H1 (cell line): ENCODE measurements at regions not wholly inside any gene's neighbourhood (a gene's known extent, or its start where the extent isn't known, plus 50 kb on each side); places are given as distances from the start of the nearest gene placed in this dataset.

Experiments used
- BCL11A ChIP-seq, 2 experiments: IDR thresholded peaks; one replicate each; pipeline ENCODE4 v1.6.1; 2011; ENCODE audit warnings: low read depth in 2 of 2, low read length in 2 of 2, mild to moderate bottlenecking in 2 of 2
- BRCA1 ChIP-seq: IDR thresholded peaks from 2 replicates; pipeline ENCODE4 v1.6.1; 2012; ENCODE audit warnings: low read depth, low read length, improper control_type of control experiment
- E2F6 ChIP-seq: IDR thresholded peaks from 2 replicates; pipeline ENCODE4 v1.6.1; 2012; ENCODE audit warnings: inconsistent platforms
- KDM1A ChIP-seq: fragments of 200-600, 300-600 bp; sonication (generic); IDR thresholded peaks from 2 replicates; pipeline ENCODE4 v1.7.1; 2016; ENCODE audit warnings: mild to moderate bottlenecking, low read length, borderline replicate concordance
- NRF1 ChIP-seq: IDR thresholded peaks from 2 replicates; pipeline ENCODE4 v1.6.1; 2011; ENCODE audit warnings: mild to moderate bottlenecking, low read depth, low read length, improper control_type of control experiment
- RNF2 ChIP-seq: fragments of 200-900, 300-1000 bp; sonication (generic); IDR thresholded peaks from 2 replicates; pipeline ENCODE4 v1.7.1; 2016; ENCODE audit warnings: borderline replicate concordance, low read depth, mild to moderate bottlenecking, antibody characterized with exemption, low read length; ENCODE audit not compliant: poor library complexity, severe bottlenecking; ENCODE audit errors: missing control alignments
- TAF1 ChIP-seq: IDR thresholded peaks from 2 replicates; pipeline ENCODE4 v1.6.1; 2011; ENCODE audit warnings: mild to moderate bottlenecking, low read depth, low read length
- TAF7 ChIP-seq: optimal IDR thresholded peaks from 2 replicates; pipeline ENCODE3; 2011; ENCODE audit warnings: low read depth, mild to moderate bottlenecking, inconsistent platforms, low read length, moderate library complexity, borderline replicate concordance
- ZNF274 ChIP-seq: IDR thresholded peaks from 2 replicates; pipeline ENCODE4 v1.7.0; 2012; ENCODE audit warnings: low read length, borderline replicate concordance; ENCODE audit errors: extremely low read depth

GRCh38 chr3:110198717-110199587 is 861.6 kb upstream of the DPPA4 start (continued):
- TF ChIP-seq KDM1A (no peak), TAF1 (no peak), RNF2 (no peak), E2F6 (no peak), BCL11A (IDR thresholded peaks at IDR 0.05; ENCODE audit: low read depth in 2 of 2, low read length in 2 of 2) (no peak), BRCA1 (no peak), TAF7 (no peak), ZNF274 (no peak), NRF1 (no peak)
